A549 (cell line): ENCODE measurements at regions not wholly inside any gene's neighbourhood (a gene's known extent, or its start where the extent isn't known, plus 50 kb on each side); places are given as distances from the start of the nearest gene placed in this dataset.
A peak's percentile ranks its signal among the peaks of the same experiment; 100 is the strongest.

Experiments used
- ATAC-seq, 2 experiments: fragments of 200-7000 bp in 1 of 2; fragments of >200 bp in 1 of 2; cut with Nextera tagmentation in 1 of 2; cut with Tn5 transposase in 1 of 2; 3 replicates each; pipeline versions ENCODE4 v1.8.0 to v1.9.1; 2018 to 2020; ENCODE audit warnings: mild to moderate bottlenecking in 1 of 2, moderate library complexity in 1 of 2
- CTCF ChIA-PET: fragments of 300-600 bp; sonication (Branson Sonifier 250); formaldehyde crosslinking; extraction: SDS; loops from one replicate; lab custom pipeline; 2021; ENCODE audit warnings: antibody characterized with exemption, inconsistent platforms; lab: Yijun Ruan, JAX
- POLR2A ChIA-PET: fragments of 350-600 bp; formaldehyde crosslinking; extraction: SDS; loops from one replicate; lab custom pipeline; 2021; ENCODE audit warnings: antibody characterized with exemption, inconsistent platforms; lab: Yijun Ruan, JAX
- DNase-seq, 2 experiments: peaks; one replicate each; pipeline versions ENCODE4 v3.0.0 to v3.0.0-alpha.2; 2011 to 2016; ENCODE audit warnings: low read depth in 1 of 2, low spot score in 1 of 2
- FAIRE-seq: peaks from 2 replicates; lab custom pipeline; 2011; peaks lifted over from hg19 to GRCh38; lab: Jason Lieb, UNC
- H3K27ac ChIP-seq, 2 experiments: fragments of >200 bp; sonication (Bioruptor Twin); formaldehyde crosslinking; 3 replicates each; pipeline ENCODE4 v1.5.1; 2016 to 2017
- H3K4me1 ChIP-seq: fragments of >200 bp; sonication (Bioruptor Twin); formaldehyde crosslinking; 3 replicates; pipeline ENCODE4 v1.6.1; 2016
- H3K4me2 ChIP-seq: fragments of >200 bp; sonication (Bioruptor Twin); formaldehyde crosslinking; 3 replicates; pipeline ENCODE4 v1.6.1; 2016
- H3K4me3 ChIP-seq: fragments of >200 bp; sonication (Bioruptor Twin); formaldehyde crosslinking; 3 replicates; pipeline ENCODE4 v1.5.1; 2016
- H3K9me3 ChIP-seq: fragments of >200 bp; sonication (Bioruptor Twin); formaldehyde crosslinking; 3 replicates; pipeline ENCODE4 v1.6.1; 2016
- ATOH8 ChIP-seq: fragments of 250-450 bp; sonication (Bioruptor Pico); IDR thresholded peaks from 2 replicates; pipeline ENCODE4 v1.5.0; 2020; ENCODE audit warnings: low read depth, mild to moderate bottlenecking, moderate library complexity
- BCL3 ChIP-seq: fragments of >200 bp; sonication (Bioruptor Twin); formaldehyde crosslinking; IDR thresholded peaks from 3 replicates; pipeline ENCODE4 v1.6.1; 2016
- CEBPB ChIP-seq, 2 experiments: fragments of >200 bp in 1 of 2; sonication (Bioruptor Twin) in 1 of 2; formaldehyde crosslinking in 1 of 2; IDR thresholded peaks; 2 replicates each; pipeline ENCODE4 v1.6.1; 2012 to 2016
- EHMT2 ChIP-seq: fragments of 200-600 bp; sonication (generic); IDR thresholded peaks from 2 replicates; pipeline ENCODE4 v1.6.1; 2016; ENCODE audit warnings: antibody characterized with exemption, low read depth, mild to moderate bottlenecking, moderate library complexity
- ELK1 ChIP-seq: fragments of 150-350 bp; IDR thresholded peaks from 2 replicates; pipeline ENCODE4 v1.6.1; 2014; ENCODE audit warnings: low read depth, mild to moderate bottlenecking, low read length
- EP300 ChIP-seq, 2 experiments: fragments of >200 bp; sonication (Bioruptor Twin); formaldehyde crosslinking; IDR thresholded peaks; 2 replicates in 1 of 2; 3 replicates in 1 of 2; pipeline ENCODE4 v1.6.1; 2016 to 2017
- ESRRA ChIP-seq: fragments of 150-350 bp; IDR thresholded peaks from 2 replicates; pipeline ENCODE4 v1.6.1; 2014; ENCODE audit warnings: mild to moderate bottlenecking, low read length, borderline replicate concordance
- FOXS1 ChIP-seq: fragments of 250-450 bp; sonication (Bioruptor Pico); IDR thresholded peaks from 2 replicates; pipeline ENCODE4 v1.5.0; 2020; ENCODE audit warnings: mild to moderate bottlenecking, moderate library complexity
- HEYL ChIP-seq: fragments of 250-450 bp; sonication (Bioruptor Pico); IDR thresholded peaks from 2 replicates; pipeline ENCODE4 v1.8.0; 2021; ENCODE audit warnings: mild to moderate bottlenecking, moderate library complexity
- HMGXB4 ChIP-seq: fragments of 250-450 bp; sonication (Bioruptor Pico); IDR thresholded peaks from 2 replicates; pipeline ENCODE4 v1.5.0; 2021; ENCODE audit warnings: mild to moderate bottlenecking, moderate library complexity, borderline replicate concordance
- HOXA7 ChIP-seq: fragments of 250-450 bp; sonication (Bioruptor Pico); IDR thresholded peaks from 2 replicates; pipeline ENCODE4 v1.5.0; 2020; ENCODE audit warnings: mild to moderate bottlenecking, moderate library complexity
- HOXB5 ChIP-seq: fragments of 250-450 bp; sonication (Bioruptor Pico); IDR thresholded peaks from 2 replicates; pipeline ENCODE4 v1.5.0; 2020; ENCODE audit warnings: mild to moderate bottlenecking, moderate library complexity
- JUN ChIP-seq, 2 experiments: fragments of >200 bp; sonication (Bioruptor Twin); formaldehyde crosslinking; IDR thresholded peaks; 2 replicates in 1 of 2; 3 replicates in 1 of 2; pipeline ENCODE4 v1.6.1; 2016 to 2017
- JUNB ChIP-seq: fragments of >200 bp; sonication (Bioruptor Twin); formaldehyde crosslinking; IDR thresholded peaks from 2 replicates; pipeline ENCODE4 v1.6.1; 2016
- KDM1A ChIP-seq: fragments of 200-600 bp; sonication (generic); IDR thresholded peaks from 2 replicates; pipeline ENCODE4 v1.6.1; 2016; ENCODE audit warnings: low read depth, mild to moderate bottlenecking
- NFE2L2 ChIP-seq: fragments of 150-350 bp; conservative IDR thresholded peaks from 2 replicates; pipeline ENCODE4 v1.6.1; 2014; ENCODE audit warnings: low read length
- NR3C1 ChIP-seq: fragments of >200 bp; sonication (Bioruptor Twin); formaldehyde crosslinking; IDR thresholded peaks from 3 replicates; pipeline ENCODE4 v1.6.1; 2017
- PBX3 ChIP-seq: IDR thresholded peaks from 2 replicates; pipeline ENCODE4 v1.6.1; 2012
- POLR2A ChIP-seq: IDR thresholded peaks from 2 replicates; pipeline ENCODE4 v1.6.1; 2012; ENCODE audit warnings: mild to moderate bottlenecking, low read length
- RARB ChIP-seq: fragments of 250-450 bp; sonication (Bioruptor Pico); IDR thresholded peaks from 2 replicates; pipeline ENCODE4 v1.8.0; 2021; ENCODE audit warnings: mild to moderate bottlenecking, moderate library complexity
- RFX5 ChIP-seq: fragments of 450-650 bp; IDR thresholded peaks from 2 replicates; pipeline ENCODE4 v1.7.1; 2014; ENCODE audit warnings: antibody characterized with exemption, mild to moderate bottlenecking, moderate library complexity
- TFCP2L1 ChIP-seq: fragments of 250-450 bp; sonication (Bioruptor Pico); IDR thresholded peaks from 2 replicates; pipeline ENCODE4 v1.5.0; 2021; ENCODE audit warnings: mild to moderate bottlenecking
- TP53 ChIP-seq: fragments of 250-450 bp; sonication (Bioruptor Pico); IDR thresholded peaks from 2 replicates; pipeline ENCODE4 v1.5.0; 2021; ENCODE audit warnings: mild to moderate bottlenecking, moderate library complexity
- ZFP36 ChIP-seq: fragments of 450-650 bp; IDR thresholded peaks from 2 replicates; pipeline ENCODE4 v1.6.1; 2014; ENCODE audit warnings: borderline replicate concordance; ENCODE audit not compliant: partially characterized antibody
- ZNF302 ChIP-seq: fragments of 250-450 bp; sonication (Bioruptor Pico); IDR thresholded peaks from 2 replicates; pipeline ENCODE4 v1.9.0; 2021; ENCODE audit warnings: inconsistent platforms, mild to moderate bottlenecking, moderate library complexity
- ZSCAN20 ChIP-seq: fragments of 250-450 bp; sonication (Bioruptor Pico); IDR thresholded peaks from 2 replicates; pipeline ENCODE4 v1.8.0; 2022; ENCODE audit warnings: mild to moderate bottlenecking, moderate library complexity
- WGBS: methylation state at CpG from one replicate; pipeline ENCODE4 v1.1.6; 2017; ENCODE audit errors: missing lambda C conversion rate; 5-methylcytosine and 5-hydroxymethylcytosine counted together

GRCh38 chr9:14560194-14560593 is 133.0 kb downstream of the ZDHHC21 start:
- 0 out of 3 replicates have a peak, but pooled peaks cover 4% of the 10 kb centered on the region for H3K4me1 ChIP-seq
- WGBS, result 55% methylated on average over 2 of the region's 2 CpGs
- H3K4me3 ChIP-seq, result no peak overlapping the region
- ChIA-PET POLR2A (no interaction called here), CTCF (no interaction called here)
- TF ChIP-seq NR3C1 (no peak), FOXS1 (CRISPR knock-in tag) (no peak)
- H3K4me2 ChIP-seq, result no peak overlapping the region
- H3K9me3 ChIP-seq, result no peaks in the 10 kb centered on the region
- H3K27ac ChIP-seq, result no peak overlapping the region
- DNase-seq (no peak), ATAC-seq (no peak), FAIRE-seq (no peak)

GRCh38 chr9:14554886-14555285 is 138.3 kb downstream of the ZDHHC21 start:
- TF ChIP-seq ZSCAN20, result no peak
- TF ChIP-seq JUNB, result no peak
- TF ChIP-seq JUN (IDR thresholded peaks at IDR 0.05), result no peak
- TF ChIP-seq ESRRA, result no peak
- no peak for TF ChIP-seq ZFP36
- no peak for TF ChIP-seq ZNF302 (CRISPR knock-in tag)
- no peak for TF ChIP-seq POLR2A
- TF ChIP-seq KDM1A, result no peak
- TF ChIP-seq NFE2L2, result no peak
- TF ChIP-seq HOXB5 (CRISPR knock-in tag), result no peak
- no peak for TF ChIP-seq BCL3
- H3K9me3 ChIP-seq, result no peaks in the 10 kb centered on the region
- 0 out of 3 replicates have a peak, but pooled peaks cover 4% of the 10 kb centered on the region for H3K4me1 ChIP-seq
- no peak overlapping the region for H3K4me2 ChIP-seq
- FAIRE-seq (no peak), ATAC-seq (no peak), DNase-seq (no peak)
- ChIA-PET CTCF (no interaction called here), POLR2A (no interaction called here)
- no peak overlapping the region for H3K27ac ChIP-seq
- no peak overlapping the region for H3K4me3 ChIP-seq
- WGBS, result 78% methylated on average over 4 of the region's 4 CpGs

- DNase-seq (no peak), ATAC-seq (peak in 1 of 2 experiments; percentile 45; a peak in 3 of 6 replicates), FAIRE-seq (no peak)
- WGBS, result 65% methylated on average over 5 of the region's 5 CpGs
- Histone ChIP-seq H3K4me3 (no peak overlapping the region), H3K4me1 (no peaks in the 10 kb centered on the region), H3K27ac (no peak overlapping the region), H3K9me3 (no peaks in the 10 kb centered on the region), H3K4me2 (no peak overlapping the region)
- ChIA-PET POLR2A (no interaction called here), CTCF (no interaction called here)
- TF ChIP-seq TFCP2L1, result no peak
- TF ChIP-seq HOXA7, result no peak
- no peak for TF ChIP-seq RARB
These were observed 145.8 kb downstream of the ZDHHC21 start for GRCh38 chr9:14547245-14548060.

- DNase-seq (no peak), FAIRE-seq (no peak), ATAC-seq (no peak)
- ChIA-PET CTCF (no interaction called here), POLR2A (no interaction called here)
- Histone ChIP-seq H3K4me2 (no peak overlapping the region), H3K4me3 (no peak overlapping the region), H3K9me3 (no peaks in the 10 kb centered on the region), H3K4me1 (no peaks in the 10 kb centered on the region), H3K27ac (no peak overlapping the region)
- WGBS, result 42% methylated on average over 4 of the region's 4 CpGs
- TF ChIP-seq TP53 (CRISPR knock-in tag), result no peak
- no peak for TF ChIP-seq HEYL (CRISPR knock-in tag)
- TF ChIP-seq HMGXB4 (CRISPR knock-in tag), result no peak
- no peak for TF ChIP-seq RFX5
- TF ChIP-seq ZFP36, result no peak
- TF ChIP-seq CEBPB (IDR thresholded peaks at IDR 0.05), result no peak
- no peak for TF ChIP-seq EP300 (IDR thresholded peaks at IDR 0.05)
- no peak for TF ChIP-seq PBX3
- no peak for TF ChIP-seq HOXB5 (CRISPR knock-in tag)
- no peak for TF ChIP-seq NR3C1
- no peak for TF ChIP-seq EHMT2
- no peak for TF ChIP-seq ESRRA
- TF ChIP-seq ATOH8 (CRISPR knock-in tag), result no peak
- TF ChIP-seq JUNB, result no peak
- TF ChIP-seq ELK1, result no peak
These were observed 146.5 kb downstream of the ZDHHC21 start for GRCh38 chr9:14546693-14547092.
